Natural killer cell (primary cell): ENCODE measurements at regions not wholly inside any gene's neighbourhood (a gene's known extent, or its start where the extent isn't known, plus 50 kb on each side); places are given as distances from the start of the nearest gene placed in this dataset.

Experiments used
- ATAC-seq, 3 donors: fragments of 150-1000 bp in 2 of 3; fragments of 200-7000 bp in 1 of 3; cut with Tn5 transposase; 1 replicate in 1 of 3; 2 replicates in 2 of 3; pipeline ENCODE4 v1.10.0; 2021; ENCODE audit warnings: mild to moderate bottlenecking in 2 of 3, moderate library complexity in 2 of 3
- DNase-seq, 2 donors: peaks; one replicate each; pipeline versions ENCODE4 v3.0.0 to v3.0.0-alpha.2; 2013 to 2021; ENCODE audit warnings: mixed read lengths in 1 of 2
- H3K27ac ChIP-seq: one replicate; pipeline ENCODE4 v1.5.1; 2013; ENCODE audit warnings: mild to moderate bottlenecking, low read length
- H3K27me3 ChIP-seq: one replicate; pipeline ENCODE4 v1.6.1; 2013; ENCODE audit warnings: low read length; ENCODE audit not compliant: control insufficient read depth, insufficient read depth
- H3K36me3 ChIP-seq: one replicate; pipeline ENCODE4 v1.6.1; 2013; ENCODE audit warnings: low read length; ENCODE audit not compliant: control insufficient read depth, insufficient read depth
- H3K4me1 ChIP-seq: one replicate; pipeline ENCODE4 v1.6.1; 2013; ENCODE audit warnings: low read length; ENCODE audit not compliant: control insufficient read depth, insufficient read depth
- H3K4me3 ChIP-seq: one replicate; pipeline ENCODE4 v1.5.1; 2013; ENCODE audit warnings: low read length
- H3K9me3 ChIP-seq: one replicate; pipeline ENCODE4 v1.6.1; 2013; ENCODE audit warnings: low read length; ENCODE audit not compliant: control insufficient read depth, insufficient read depth
- H3K27ac Mint-ChIP-seq, 2 donors: one replicate each; pipeline ENCODE4 v1.8.0; 2022; ENCODE audit warnings: mild to moderate bottlenecking in 2 of 2, mixed read lengths in 2 of 2, moderate library complexity in 1 of 2
- H3K27me3 Mint-ChIP-seq, 2 donors: one replicate each; pipeline ENCODE4 v1.8.0; 2022; ENCODE audit warnings: low read depth in 2 of 2, mixed read lengths in 2 of 2
- H3K36me3 Mint-ChIP-seq: one replicate; pipeline ENCODE4 v1.8.0; 2022; ENCODE audit warnings: mixed read lengths
- H3K4me1 Mint-ChIP-seq, 2 donors: one replicate each; pipeline ENCODE4 v1.8.0; 2022; ENCODE audit warnings: mixed read lengths in 2 of 2
- H3K4me3 Mint-ChIP-seq: one replicate; pipeline ENCODE4 v1.8.0; 2022; ENCODE audit warnings: mild to moderate bottlenecking, moderate library complexity, mixed read lengths
- H3K9me3 Mint-ChIP-seq, 2 donors: one replicate each; pipeline ENCODE4 v1.8.0; 2022; ENCODE audit warnings: mixed read lengths in 2 of 2
- CTCF ChIP-seq: fragments of 200-600 bp; IDR thresholded peaks from one replicate; pipeline ENCODE4 v1.8.0; 2022; ENCODE audit warnings: antibody characterized with exemption
- WGBS: methylation state at CpG from one replicate; pipeline ENCODE4 v1.1.7; 2013; ENCODE audit warnings: missing lambda C conversion rate; ENCODE audit not compliant: insufficient coverage; 5-methylcytosine and 5-hydroxymethylcytosine counted together
- intact Hi-C: fragments of 100-400 bp; cut with micrococcal nuclease; formaldehyde crosslinking; loops from one replicate; pipeline ENCODE4 v1.14.2; 2022

GRCh38 chr2:65508225-65508624, 75.8 kb upstream of the SPRED2 start:
- no peaks in the 10 kb centered on the region for H3K9me3 Mint-ChIP-seq
- H3K27ac Mint-ChIP-seq, result no peak overlapping the region
- no peaks in the 10 kb centered on the region for H3K36me3 Mint-ChIP-seq
- Histone ChIP-seq H3K9me3 (no peaks in the 10 kb centered on the region), H3K27me3 (no peaks in the 10 kb centered on the region), H3K4me3 (no peak overlapping the region), H3K27ac (no peak overlapping the region), H3K4me1 (no peaks in the 10 kb centered on the region), H3K36me3 (no peaks in the 10 kb centered on the region)
- 83% methylated on average over 1 of the region's 1 CpG for WGBS
- no peak for DNase-seq
- TF ChIP-seq CTCF, result no peak
- intact Hi-C loops, result no loop called here
- H3K4me3 Mint-ChIP-seq, result no peak overlapping the region
- H3K27me3 Mint-ChIP-seq, result peaks cover 15 to 27% of the 10 kb centered on the region in 2 donors
- no peaks in the 10 kb centered on the region for H3K4me1 Mint-ChIP-seq
- ATAC-seq, result no peak

GRCh38 chr2:65507102-65508069, 75.0 kb upstream of the SPRED2 start:
- intact Hi-C loops, result no loop called here
- Histone ChIP-seq H3K4me1 (no peaks in the 10 kb centered on the region), H3K27ac (no peak overlapping the region), H3K9me3 (no peaks in the 10 kb centered on the region), H3K27me3 (no peaks in the 10 kb centered on the region), H3K4me3 (no peak overlapping the region), H3K36me3 (no peaks in the 10 kb centered on the region)
- WGBS, result 97% methylated on average over 6 of the region's 10 CpGs
- DNase-seq (no peak), ATAC-seq (no peak)
- H3K4me1 Mint-ChIP-seq, result no peaks in the 10 kb centered on the region
- peaks cover 18 to 27% of the 10 kb centered on the region in 2 donors for H3K27me3 Mint-ChIP-seq
- no peak overlapping the region for H3K4me3 Mint-ChIP-seq
- TF ChIP-seq CTCF, result no peak
- H3K36me3 Mint-ChIP-seq, result no peaks in the 10 kb centered on the region
- no peaks in the 10 kb centered on the region for H3K9me3 Mint-ChIP-seq
- no peak overlapping the region for H3K27ac Mint-ChIP-seq

- ATAC-seq, result no peak
- intact Hi-C loops, result no loop called here
- Mint-ChIP-seq H3K4me1 (no peaks in the 10 kb centered on the region), H3K9me3 (no peaks in the 10 kb centered on the region), H3K4me3 (no peak overlapping the region), H3K36me3 (no peaks in the 10 kb centered on the region), H3K27me3 (peaks cover 18 to 25% of the 10 kb centered on the region in 2 donors), H3K27ac (no peak overlapping the region)
- Histone ChIP-seq H3K4me3 (no peak overlapping the region), H3K27ac (no peak overlapping the region), H3K27me3 (no peaks in the 10 kb centered on the region), H3K4me1 (no peaks in the 10 kb centered on the region), H3K9me3 (no peaks in the 10 kb centered on the region), H3K36me3 (no peaks in the 10 kb centered on the region)
- 74% methylated on average over 13 of the region's 14 CpGs for WGBS
- TF ChIP-seq CTCF, result no peak
- no peak for DNase-seq
Observed at GRCh38 chr2:65504814-65505697, 72.7 kb upstream of the SPRED2 start.
